NCI-H526 (cell line): ENCODE measurements at regions not wholly inside any gene's neighbourhood (a gene's known extent, or its start where the extent isn't known, plus 50 kb on each side); places are given as distances from the start of the nearest gene placed in this dataset.
A peak's percentile ranks its signal among the peaks of the same experiment; 100 is the strongest.
"Not testable (repeated sequence)": the region's sequence is repeated elsewhere in the genome, so short reads cannot be mapped to it uniquely, and the experiment has no call there.

ENCODE experiments used
- DNase-seq, 2 experiments: peaks; one replicate each; lab custom pipeline; 2025; lab: John Stamatoyannopoulos, UW

DNA sequence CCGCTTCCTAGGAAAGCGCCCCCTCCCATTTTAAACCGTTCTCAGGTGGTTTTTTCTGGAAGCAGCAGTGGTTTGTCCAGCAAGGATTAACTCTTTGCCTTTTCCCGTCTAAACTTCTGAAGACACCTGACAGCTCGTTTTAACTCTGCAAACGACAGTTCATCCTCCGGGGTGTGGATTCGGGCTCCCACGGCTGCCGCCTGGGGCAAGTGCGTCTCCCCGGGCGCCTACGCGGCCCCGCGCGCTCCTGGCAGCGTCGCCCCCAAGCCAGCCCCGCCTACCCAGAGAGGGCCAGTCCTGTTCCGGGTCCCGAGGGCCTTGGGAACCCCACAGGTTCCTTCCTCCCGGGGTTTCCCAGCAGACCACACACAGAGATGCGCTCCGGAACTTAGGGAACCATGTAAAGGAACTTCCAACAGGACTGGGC is 54.4 kb downstream of the PRR18 start:
- no peak for DNase-seq

DNA sequence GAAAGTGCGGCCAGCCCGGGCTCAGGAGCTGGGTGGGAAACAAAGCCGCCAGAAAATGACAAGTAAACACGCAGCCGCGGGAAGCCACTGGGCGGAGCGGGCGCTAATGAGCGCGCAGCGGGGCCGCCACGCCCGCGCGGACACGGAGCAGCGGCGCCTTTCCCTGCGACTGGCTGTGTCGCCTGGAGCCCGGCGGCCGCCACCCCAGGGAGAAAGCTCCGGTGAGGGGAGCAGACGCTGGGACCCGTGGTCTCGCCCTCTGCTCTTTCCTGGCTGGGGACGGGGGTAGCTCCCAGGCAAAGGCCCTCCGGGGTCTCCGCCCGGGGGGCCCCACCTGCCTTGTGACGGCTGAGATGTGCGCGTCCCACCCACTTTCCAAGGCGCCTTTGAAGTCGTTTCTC is 54.9 kb downstream of the PRR18 start:
- peak in 1 of 2 experiments; percentile 37 for DNase-seq

DNA sequence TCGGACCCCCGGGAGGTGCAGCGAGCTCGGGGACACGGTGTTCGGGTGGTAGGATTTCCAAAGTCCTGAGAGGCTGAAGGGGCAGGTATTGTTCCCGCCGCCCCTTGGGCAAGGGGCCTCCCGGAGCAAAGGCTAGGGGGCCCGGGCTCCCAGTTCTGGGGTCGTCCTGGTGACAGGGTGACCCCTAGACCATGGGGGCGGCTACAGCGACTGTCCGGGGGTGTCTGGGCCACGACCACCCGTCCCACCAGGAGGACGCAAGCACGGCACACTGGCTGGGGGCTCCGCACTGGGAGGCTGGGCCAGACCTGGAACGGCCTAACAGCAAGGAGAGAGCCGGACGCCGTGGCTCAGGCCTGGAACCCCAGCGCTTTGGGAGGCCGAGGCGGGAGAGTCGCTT is 55.6 kb downstream of the PRR18 start:
- no peak for DNase-seq

DNA sequence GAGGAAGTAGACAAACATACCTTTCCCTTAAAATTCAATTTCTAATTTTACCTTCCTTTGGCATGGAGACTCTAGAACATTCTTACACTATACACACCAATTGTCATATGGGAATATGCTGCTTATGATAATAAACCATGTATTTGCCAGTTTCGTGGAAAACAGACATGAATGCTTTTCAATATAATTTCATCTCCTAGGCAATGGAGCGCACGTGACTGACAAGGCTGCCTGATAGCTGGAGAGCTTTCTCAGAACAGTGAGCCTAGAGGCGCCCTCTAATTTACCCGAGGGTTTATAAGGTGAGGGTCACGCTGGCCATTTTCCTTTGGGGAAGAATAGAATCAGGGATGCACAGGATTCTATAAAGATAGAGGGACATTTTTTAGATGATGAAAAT is 56.5 kb downstream of the PRR18 start:
- DNase-seq, result no peak

DNA sequence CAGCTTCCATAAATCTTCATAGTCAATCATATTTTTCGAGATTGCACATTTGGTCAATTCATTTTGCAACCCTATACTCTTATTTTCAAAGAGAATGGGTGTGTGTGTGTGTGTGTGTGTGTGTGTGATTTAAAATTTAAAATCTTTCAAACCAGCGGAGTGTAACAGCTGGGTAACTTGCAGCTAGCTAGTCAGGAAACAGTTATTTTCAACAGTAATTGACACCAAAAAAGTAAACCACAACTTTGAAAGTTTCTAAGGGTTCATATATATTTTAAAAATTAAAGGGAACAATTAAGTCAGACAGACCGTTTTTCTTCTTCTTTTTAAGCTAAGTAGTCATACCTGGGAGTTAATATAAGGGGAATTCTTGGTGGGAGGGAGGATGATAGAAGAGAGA is 57.0 kb downstream of the PRR18 start:
- DNase-seq, result no peak

DNA sequence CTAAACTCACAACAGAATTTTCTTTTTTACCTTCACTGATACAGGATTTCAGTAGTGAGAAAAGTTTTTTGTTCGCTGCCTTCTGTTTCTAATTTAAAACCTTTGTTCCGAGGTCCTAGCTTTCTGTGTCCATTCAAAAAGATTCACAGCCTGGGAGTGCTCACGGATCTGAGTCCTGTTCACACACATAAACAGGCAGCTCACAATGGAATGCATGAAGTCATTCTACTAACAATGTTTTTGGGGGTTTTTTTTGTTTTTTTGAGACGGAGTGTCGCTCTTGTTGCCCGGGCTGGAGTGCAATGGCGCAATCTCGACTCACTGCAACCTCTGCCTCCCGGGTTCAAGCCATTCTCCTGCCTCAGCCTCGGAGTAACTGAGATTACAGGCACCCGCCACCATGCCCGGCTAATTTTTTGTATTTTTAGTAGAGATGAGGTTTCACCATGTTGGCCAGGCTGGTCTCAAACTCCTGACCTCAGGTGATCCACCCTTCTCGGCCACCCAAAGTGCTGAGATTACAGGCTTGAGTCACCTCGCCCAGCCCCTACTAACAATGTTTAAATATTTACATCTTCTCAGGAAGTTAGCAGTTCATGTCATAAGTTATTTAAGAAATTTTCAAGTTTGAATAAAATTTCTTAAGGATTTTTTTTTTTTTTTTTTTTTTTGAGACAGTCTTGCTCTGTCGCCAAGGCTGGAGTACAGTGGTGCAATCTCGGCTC is 59.0 kb downstream of the PRR18 start:
- DNase-seq, result not testable (repeated sequence)

DNA sequence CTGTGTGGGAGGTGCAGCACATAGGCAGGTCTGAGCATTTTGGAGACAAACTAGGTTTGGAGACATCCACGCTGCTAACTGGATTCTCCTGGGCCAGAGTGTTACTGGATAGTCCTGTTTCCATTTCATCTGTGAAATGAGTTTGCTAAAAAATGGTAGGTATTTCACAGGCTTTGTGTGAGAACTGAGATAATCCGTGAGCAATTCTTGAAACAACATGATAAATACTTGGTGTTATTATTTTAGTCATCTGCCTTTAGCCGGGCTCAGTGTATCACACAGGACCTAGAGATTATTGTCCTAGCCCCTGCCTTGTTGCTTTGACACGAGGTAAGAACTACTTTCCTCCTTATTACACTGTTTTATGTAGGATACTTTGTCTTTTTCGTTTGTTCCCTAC is 63.0 kb downstream of the PRR18 start:
- no peak for DNase-seq

DNA sequence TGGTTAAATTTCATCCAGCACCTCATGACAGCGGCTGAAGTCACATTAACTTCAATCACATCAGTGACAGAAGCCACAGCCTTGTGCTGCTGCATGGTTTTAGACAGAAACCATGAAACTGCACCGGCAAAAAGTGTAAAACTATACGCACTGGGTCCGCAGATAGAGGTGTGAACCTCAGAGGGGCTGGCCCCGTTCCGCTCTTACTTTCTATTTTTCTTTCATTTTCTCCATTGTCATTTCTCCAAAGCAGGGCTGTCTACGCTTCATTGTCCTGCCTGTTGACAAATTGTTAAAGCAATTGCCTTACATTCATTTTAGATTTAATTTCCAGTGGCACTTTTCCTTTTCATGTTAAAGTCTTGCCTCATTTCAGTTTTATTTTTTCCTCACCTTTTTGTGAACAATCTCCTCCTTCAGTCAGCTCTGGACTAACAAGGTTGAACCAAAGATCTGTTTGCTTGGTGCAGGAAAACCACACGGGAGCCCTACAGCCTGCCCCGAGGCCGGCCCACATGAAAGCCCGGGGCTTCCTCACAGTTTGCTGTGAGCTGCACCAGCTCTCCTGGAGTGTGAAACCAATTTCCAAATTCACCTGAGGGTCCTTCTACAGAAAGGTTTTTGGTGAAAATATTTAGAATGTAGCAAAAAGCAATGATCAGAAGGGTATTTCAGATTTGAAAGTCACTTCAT is 63.7 kb downstream of the PRR18 start:
- DNase-seq, result no peak

DNA sequence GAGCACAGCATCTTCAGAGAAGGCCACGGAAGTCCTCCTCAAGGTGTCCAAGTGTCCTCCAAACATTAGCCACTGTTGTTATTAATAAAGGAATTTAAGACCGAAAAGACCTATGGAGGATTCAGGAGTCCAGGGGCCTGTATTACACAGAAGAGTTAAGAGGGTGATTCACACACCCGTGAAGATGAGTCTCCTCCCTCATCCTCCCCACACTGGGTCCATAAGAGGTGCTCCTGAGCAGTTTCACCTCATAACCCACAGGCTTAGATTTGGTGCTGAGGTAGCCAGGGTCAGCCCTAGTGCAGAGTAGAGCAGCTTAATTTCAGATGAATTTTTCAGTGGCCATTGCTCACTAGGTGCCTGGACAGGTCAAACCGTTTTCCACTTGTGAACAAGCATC is 65.3 kb downstream of the PRR18 start:
- DNase-seq, result no peak

DNA sequence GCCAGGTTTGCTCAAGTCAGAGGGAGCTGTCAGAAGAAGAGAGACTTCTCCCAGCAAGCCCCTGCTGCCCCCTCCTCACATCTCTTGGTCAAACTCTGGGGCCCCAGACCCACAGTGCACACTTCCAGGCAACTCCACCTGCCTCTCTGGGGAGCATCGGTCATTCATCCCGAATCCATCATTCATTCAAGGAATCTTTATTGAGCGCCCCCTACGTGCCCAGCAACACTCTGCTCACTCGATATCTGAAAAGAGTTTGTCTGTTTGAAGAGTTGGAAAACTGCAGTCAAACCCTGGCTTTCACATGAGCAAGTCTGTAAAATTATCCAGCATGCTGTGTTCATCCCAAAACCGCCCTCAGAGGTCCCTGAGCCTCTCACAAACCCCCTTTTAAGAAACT is 66.2 kb downstream of the PRR18 start:
- no peak for DNase-seq

DNA sequence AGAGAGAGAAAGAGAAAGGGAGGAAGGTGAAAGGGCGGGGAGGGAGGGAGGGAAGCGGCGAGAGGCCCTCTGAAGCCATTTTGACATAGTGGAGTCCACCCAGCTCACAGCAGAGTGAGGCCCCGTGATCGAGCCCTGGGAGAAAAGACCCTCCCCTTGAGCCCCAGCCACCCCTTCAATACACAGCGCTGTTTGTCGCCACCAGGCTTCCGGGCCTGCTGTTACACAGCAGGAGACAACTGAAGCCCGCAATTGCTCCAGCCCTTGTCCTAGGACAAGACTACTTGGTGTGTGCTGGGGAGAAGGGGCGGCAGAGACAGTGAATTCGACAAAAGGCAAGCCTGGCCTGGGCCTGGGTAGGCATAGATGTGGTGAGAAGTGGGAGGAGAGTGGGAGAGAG is 67.3 kb downstream of the PRR18 start:
- no peak for DNase-seq

DNA sequence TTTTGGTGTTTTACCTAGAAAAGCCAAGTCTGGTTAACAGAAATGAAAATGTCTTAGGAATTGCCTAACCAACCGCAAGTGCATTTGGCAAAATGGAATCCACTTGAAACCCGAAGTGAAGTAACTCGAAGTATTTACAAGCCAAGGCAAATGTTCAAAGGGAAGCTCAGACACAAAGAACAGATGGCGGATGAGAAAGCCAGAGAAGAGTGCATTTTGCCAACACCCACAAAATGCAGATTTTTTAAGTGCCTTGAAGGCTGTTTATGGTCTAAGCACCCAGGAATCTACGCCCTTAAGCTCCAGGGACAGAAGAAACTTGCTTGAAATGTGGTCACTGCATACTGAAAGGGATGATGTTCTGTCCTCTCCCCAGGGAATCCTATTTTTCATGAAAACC is 70.0 kb upstream of the TBXT start:
- no peak for DNase-seq

DNA sequence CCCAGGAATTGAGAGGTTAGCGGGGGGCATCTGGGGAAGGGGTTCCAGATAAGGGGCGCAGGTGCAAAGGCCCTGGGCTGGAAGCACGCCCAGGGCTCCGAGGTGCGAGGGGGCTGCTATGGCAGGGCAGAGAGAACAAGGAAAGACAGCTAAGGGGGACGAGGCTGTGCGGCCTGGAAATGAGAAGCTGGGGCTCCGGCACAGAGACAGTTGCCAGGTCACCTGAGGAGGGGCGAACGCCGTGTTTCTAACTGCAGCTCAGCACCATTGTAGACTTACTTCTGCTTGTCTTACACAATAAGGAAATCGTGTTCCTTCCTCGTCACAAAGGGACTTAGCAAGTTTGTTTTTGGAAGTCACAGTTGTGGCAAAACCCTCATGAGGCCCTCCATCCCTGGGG is 68.9 kb upstream of the TBXT start:
- no peak for DNase-seq

DNA sequence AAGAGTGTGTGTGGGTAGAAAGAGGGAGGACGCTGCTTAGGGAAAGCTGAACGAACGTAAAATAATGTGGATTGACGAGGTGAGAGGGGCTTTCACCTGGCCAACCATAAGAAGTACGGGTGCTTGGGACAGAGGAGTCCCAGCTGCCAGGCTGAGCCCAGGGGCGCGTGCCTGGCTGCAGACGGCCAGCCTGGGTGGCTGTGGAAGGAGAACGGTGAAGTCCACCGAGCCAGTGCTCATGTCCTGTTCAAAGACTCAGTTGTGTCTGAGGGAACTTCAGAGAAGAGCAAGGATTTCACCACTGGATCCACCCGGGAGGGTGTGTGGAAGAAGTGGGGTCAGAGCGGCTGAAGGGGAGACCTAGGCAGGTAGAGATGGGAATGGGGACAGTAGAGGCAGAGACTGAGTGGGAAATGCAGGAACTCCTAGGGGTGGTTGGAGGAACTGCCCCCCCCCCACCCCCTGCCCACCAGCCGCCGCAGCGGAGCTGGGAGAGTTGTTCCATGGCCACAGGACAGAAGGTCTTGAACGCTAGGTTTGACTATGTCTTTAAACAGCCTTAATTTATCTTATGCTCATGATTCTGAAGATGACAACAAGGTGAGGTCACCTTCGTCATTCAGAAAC is 68.1 kb upstream of the TBXT start:
- no peak for DNase-seq

DNA sequence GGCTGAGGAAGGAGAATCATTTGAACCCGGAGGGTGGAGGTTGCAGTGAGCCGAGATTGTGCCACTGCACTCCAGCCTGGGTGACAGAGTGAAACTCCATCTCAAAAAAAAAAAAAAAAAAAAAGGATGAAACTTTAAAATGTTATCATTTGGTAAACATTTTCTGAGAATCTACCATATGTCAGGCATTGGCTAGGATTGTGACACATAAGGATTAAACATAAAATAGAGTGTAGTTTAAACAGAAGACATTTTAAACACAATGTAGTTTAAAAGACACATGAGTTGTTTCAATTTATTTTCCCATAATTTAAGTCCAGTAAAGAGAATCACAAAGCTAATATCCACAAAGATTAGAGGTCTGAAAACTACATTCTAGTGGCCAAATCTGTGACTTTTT is 63.5 kb upstream of the TBXT start:
- not testable (repeated sequence) for DNase-seq

DNA sequence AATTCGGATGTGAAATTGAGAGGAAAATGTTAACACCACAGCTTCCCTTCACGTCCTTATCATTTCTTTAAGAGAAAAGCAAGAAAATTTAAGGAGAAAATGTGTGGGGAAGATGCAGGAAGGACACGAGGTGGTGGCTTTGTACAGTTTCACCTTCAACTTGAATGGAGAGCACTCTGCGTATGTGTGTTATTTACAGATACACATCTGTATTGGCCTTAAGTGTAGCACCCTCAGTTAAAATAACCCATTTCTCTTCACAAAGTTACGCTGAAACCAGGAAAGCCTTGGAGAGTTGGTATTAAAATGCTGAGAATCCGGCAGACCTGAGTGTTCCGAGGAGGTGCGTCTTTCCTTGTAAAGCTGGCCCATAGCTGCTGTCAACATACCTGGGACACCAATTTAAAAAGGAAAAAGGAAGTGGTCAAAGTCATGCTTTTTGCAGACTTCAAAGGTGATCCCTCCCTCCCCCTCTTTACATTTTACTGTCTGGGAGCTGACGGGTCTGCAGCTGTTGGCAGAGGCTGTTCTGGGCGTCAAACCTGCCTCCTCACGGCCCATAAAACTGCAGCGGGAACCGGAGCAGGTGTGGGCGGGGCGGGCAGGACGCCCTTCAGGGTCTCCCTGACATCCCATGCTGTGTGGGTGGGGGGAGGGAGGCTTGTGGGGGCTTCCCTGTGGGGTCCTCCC is 61.3 kb upstream of the TBXT start:
- peak in 1 of 2 experiments; percentile 7 for DNase-seq

DNA sequence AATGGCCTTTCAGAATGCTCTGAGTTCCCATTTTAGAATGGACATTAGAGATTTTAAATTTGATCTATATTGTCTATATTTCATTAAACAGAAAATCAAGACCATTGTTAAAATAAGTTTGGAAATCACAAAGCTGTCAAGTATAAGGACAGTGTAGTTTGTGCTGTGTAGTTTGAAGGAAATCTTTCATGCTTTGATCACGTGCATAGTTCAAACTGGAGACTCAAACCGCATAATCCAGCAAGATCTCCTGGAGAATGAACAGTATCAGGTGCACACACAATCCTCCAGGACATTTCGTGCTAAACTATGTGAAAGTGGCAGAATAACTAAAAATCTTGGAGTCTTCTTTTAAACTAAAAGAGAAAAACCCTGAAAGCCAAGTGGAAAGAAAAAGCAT is 60.8 kb upstream of the TBXT start:
- DNase-seq, result no peak

DNA sequence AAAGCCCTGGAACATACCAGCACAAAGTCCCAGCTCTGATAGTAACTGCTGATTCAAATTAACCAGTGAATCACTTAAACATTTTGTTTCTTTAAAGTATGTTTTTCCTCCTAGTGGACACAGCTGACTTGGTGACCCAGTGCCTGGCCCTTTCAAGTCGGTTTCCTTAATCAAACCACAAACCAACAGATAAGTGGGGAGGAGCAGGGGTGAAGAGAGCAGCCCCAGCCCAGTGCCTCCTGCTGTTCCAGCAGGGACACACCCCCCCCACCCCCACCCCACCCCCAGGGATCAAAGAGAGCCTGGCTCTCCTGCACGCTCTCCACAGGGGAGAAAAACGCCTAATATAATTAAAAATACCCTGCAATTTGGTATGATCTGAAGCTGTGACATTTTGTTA is 55.4 kb upstream of the TBXT start:
- DNase-seq, result no peak

DNA sequence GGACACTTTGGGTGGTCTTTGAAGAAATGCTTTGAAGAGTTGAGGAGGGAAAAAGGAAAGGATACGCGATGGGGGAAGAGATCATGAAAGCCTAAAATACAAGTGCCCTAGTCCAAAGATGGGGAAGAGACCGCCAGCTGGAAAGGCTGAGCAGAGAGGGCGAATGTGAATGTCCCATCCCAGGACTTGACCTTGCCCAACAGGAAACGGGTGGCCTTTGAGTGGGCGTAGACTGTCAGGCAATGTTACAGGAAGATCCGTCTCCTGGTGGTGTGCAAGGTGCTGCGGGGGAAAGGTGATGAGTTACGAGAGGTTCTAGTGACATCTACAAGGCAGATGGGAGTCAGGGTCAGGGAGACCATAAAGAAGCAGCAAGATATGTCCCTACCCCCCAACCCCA is 55.0 kb upstream of the TBXT start:
- DNase-seq, result no peak

DNA sequence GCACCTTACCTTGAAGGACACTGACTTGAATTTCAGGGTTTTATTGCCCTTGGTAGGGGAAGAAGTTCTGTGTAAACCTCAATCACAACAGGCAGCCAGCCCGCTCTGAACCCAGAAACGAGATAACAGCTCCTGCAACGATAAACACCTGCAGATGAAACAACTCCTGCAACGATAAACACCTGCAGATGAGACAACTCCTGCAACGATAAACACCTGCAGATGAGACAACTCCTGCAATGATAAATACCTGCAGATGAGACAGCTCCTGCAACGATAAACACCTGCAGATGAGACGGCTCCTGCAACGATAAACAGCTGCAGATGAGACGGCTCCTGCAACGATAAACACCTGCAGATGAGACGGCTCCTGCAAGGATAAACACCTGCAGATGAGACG is 54.0 kb upstream of the TBXT start:
- DNase-seq, result no peak

DNA sequence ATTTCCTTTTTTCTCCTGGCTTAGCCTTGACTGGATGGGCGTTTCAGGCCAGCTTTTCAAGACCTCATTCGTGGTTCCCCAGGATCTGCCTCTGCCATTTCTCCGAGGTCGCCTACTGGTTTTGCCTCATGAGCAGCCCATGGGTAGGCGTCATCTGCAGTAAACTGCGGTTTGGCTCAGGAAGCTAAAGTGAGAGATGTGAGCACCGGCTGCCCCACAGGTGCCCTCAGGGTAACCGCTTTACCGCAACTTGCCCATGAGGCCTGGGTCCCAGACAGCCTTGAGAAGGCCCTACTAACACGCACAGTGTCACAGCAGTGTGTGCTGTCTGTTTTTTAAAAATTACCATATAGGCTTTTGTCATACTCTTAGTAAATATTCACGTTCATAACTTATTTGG is 53.4 kb upstream of the TBXT start:
- DNase-seq, result no peak
